IPS-NIHi7 (cell line): ENCODE measurements at regions not wholly inside any gene's neighbourhood (a gene's known extent, or its start where the extent isn't known, plus 50 kb on each side); places are given as distances from the start of the nearest gene placed in this dataset.

ENCODE experiments used
- DNase-seq: peaks from one replicate; pipeline ENCODE4 v3.0.0; 2012; ENCODE audit warnings: mixed read lengths; ENCODE audit errors: extremely low spot score

GRCh38 chr1:198861636-198862035, 222.8 kb downstream of the PTPRC start:
- DNase-seq: no peak

- DNase-seq: no peak
Observed at GRCh38 chr1:198864695-198865094, 225.9 kb downstream of the PTPRC start.

- no peak for DNase-seq
Observed at GRCh38 chr1:198865319-198865718, 226.5 kb downstream of the PTPRC start.

- no peak for DNase-seq
Observed at GRCh38 chr1:198867182-198867581, 228.3 kb downstream of the PTPRC start.

GRCh38 chr1:198873696-198874230, 234.9 kb downstream of the PTPRC start:
- no peak for DNase-seq

- peak; percentile 28 for DNase-seq
Observed at GRCh38 chr1:198876371-198876871, 237.6 kb downstream of the PTPRC start.

GRCh38 chr1:198878566-198878965, 239.7 kb downstream of the PTPRC start:
- no peak for DNase-seq

- DNase-seq: no peak
Observed at GRCh38 chr1:198879711-198880306, 241.0 kb downstream of the PTPRC start.

- no peak for DNase-seq
Observed at GRCh38 chr1:198880397-198880796, 241.6 kb downstream of the PTPRC start.

- DNase-seq: no peak
Observed at GRCh38 chr1:198880818-198881597, 242.2 kb downstream of the PTPRC start.

- no peak for DNase-seq
Observed at GRCh38 chr1:198883184-198883583, 244.3 kb downstream of the PTPRC start.

GRCh38 chr1:198887866-198888265, 249.0 kb downstream of the PTPRC start:
- DNase-seq: no peak

GRCh38 chr1:198888379-198888943, 249.6 kb downstream of the PTPRC start:
- no peak for DNase-seq

GRCh38 chr1:198889101-198889500, 250.3 kb downstream of the PTPRC start:
- no peak for DNase-seq

- no peak for DNase-seq
Observed at GRCh38 chr1:198889749-198890148, 250.9 kb downstream of the PTPRC start.

- DNase-seq: no peak
Observed at GRCh38 chr1:198890214-198890930, 251.5 kb downstream of the PTPRC start.

GRCh38 chr1:198892065-198892464, 253.2 kb downstream of the PTPRC start:
- no peak for DNase-seq

- DNase-seq: no peak
Observed at GRCh38 chr1:198893141-198893540, 254.3 kb downstream of the PTPRC start.

- DNase-seq: no peak
Observed at GRCh38 chr1:198893763-198894444, 255.1 kb downstream of the PTPRC start.

GRCh38 chr1:198901266-198901665, 262.4 kb downstream of the PTPRC start:
- DNase-seq: no peak

- no peak for DNase-seq
Observed at GRCh38 chr1:198902655-198903054, 263.8 kb downstream of the PTPRC start.
